GM10248 (cell line): ENCODE measurements at regions not wholly inside any gene's neighbourhood (a gene's known extent, or its start where the extent isn't known, plus 50 kb on each side); places are given as distances from the start of the nearest gene placed in this dataset.
"Not testable (repeated sequence)": the region's sequence is repeated elsewhere in the genome, so short reads cannot be mapped to it uniquely, and the experiment has no call there.

Source experiments
- CTCF ChIA-PET: fragments of 300-600 bp; sonication (Branson Sonifier 250); formaldehyde crosslinking; extraction: SDS; loops from one replicate; lab custom pipeline; 2021; ENCODE audit warnings: antibody characterized with exemption; lab: Yijun Ruan, JAX
- POLR2A ChIA-PET: fragments of 350-650 bp; sonication (Branson Sonifier 250); formaldehyde crosslinking; extraction: SDS; loops from one replicate; lab custom pipeline; 2020; ENCODE audit warnings: antibody characterized with exemption; lab: Yijun Ruan, JAX
- DNase-seq: peaks from one replicate; pipeline ENCODE4 v3.0.0; 2012; ENCODE audit errors: extremely low spot score
- TF ChIP-seq, protein P1 (sequence below): IDR thresholded peaks from 2 replicates; pipeline ENCODE4 v1.5.1; 2012; ENCODE audit warnings: mild to moderate bottlenecking, low read depth; ENCODE audit errors: extremely low read depth, missing control alignments, control extremely low read depth

- POLR2A ChIA-PET = not testable (repeated sequence)
Observed at GRCh38 chr15:53891862-53892261, 86.4 kb upstream of the UNC13C start.

DNA sequence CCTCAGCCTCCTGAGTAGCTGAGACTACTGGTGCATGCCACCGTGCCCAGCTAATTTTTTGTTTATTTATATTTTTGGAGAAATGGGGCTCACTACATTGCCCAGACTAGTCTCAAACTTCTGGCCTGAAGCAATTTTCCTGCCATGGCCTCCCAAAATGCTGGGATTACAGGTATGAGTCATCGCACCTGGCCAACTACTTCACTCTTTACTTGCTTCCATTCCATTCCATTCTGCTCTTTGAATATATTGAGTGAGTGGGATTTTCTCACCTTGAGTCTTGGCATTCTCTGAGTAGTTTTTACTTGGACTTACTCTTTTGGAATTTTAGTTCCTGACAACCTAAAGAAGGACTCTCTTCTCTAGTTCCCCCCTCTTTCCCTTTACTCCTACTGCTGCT, 93.8 kb upstream of the UNC13C start:
- ChIA-PET CTCF (no interaction called here), POLR2A (no interaction called here)
- TF ChIP-seq, protein P1, sequence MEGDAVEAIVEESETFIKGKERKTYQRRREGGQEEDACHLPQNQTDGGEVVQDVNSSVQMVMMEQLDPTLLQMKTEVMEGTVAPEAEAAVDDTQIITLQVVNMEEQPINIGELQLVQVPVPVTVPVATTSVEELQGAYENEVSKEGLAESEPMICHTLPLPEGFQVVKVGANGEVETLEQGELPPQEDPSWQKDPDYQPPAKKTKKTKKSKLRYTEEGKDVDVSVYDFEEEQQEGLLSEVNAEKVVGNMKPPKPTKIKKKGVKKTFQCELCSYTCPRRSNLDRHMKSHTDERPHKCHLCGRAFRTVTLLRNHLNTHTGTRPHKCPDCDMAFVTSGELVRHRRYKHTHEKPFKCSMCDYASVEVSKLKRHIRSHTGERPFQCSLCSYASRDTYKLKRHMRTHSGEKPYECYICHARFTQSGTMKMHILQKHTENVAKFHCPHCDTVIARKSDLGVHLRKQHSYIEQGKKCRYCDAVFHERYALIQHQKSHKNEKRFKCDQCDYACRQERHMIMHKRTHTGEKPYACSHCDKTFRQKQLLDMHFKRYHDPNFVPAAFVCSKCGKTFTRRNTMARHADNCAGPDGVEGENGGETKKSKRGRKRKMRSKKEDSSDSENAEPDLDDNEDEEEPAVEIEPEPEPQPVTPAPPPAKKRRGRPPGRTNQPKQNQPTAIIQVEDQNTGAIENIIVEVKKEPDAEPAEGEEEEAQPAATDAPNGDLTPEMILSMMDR = no peak
- no peak for DNase-seq

More at GRCh38 chr15:53891862-53892261, 86.4 kb upstream of the UNC13C start:
- CTCF ChIA-PET = interaction anchor here (1.4 kb wide), 1 partner anchor 1275 kb away, joined by 3 read pairs; no protein-coding TSS in a partner anchor
- TF ChIP-seq, protein P1 = peak; percentile 5
- not testable (repeated sequence) for DNase-seq

- ChIA-PET CTCF (no interaction called here), POLR2A (no interaction called here)
- no peak for DNase-seq
- TF ChIP-seq, protein P1 = no peak
Observed at GRCh38 chr15:53882311-53882710, 95.9 kb upstream of the UNC13C start.

DNA sequence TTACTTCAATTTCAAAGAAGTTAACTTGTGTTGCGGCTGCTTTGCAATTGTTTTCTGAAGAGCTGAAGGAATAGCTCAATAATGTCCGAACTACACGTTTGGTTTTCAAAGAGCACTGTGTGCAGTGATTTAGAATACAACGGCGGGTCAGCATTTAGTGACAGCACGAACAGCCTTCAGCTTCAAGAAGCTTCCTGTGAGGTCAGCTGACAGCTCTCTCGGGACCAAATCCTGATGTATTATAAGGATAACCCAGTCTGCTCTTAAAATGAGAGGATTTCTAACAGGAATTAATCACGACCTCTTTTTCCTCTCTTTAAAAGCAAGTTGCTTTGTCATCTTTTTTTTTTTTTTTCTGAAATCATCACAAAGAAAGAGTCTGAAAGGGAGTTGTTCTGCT, 97.9 kb upstream of the UNC13C start:
- POLR2A ChIA-PET = no interaction called here
- DNase-seq = no peak
- CTCF ChIA-PET = interaction anchor here (1.5 kb wide), 1 partner anchor 19 kb away, joined by 3 read pairs; no protein-coding TSS in a partner anchor
- TF ChIP-seq, protein P1 = no peak

GRCh38 chr15:53875711-53876110, 102.5 kb upstream of the UNC13C start:
- no peak for DNase-seq
- ChIA-PET CTCF (no interaction called here), POLR2A (no interaction called here)
- TF ChIP-seq, protein P1 = no peak

DNA sequence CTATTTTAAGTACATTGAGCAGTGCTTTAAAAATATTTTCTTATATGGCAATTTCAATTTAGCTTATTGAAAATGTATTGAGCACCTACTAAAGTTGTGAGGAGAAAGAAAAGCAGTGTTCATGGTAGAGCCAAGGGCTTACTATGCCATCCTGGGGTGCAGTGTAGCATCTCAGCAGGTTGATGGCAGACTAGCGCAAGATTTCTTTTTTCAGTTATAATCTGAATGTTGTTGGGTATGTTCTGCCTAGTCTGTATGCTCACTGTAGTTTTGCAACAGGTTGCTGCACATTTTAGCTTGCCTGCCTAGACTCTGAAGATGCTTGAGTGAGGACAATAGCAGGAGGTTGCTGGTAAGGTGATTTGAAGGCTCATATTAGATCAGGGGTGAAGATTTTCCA, 103.1 kb upstream of the UNC13C start:
- DNase-seq = no peak
- POLR2A ChIA-PET = no interaction called here
- TF ChIP-seq, protein P1 = no peak
- CTCF ChIA-PET = no interaction called here
